ENCODE measurements at regions not wholly inside any gene's neighbourhood (a gene's known extent, or its start where the extent isn't known, plus 50 kb on each side); places are given as distances from the start of the nearest gene placed in this dataset.

DNA sequence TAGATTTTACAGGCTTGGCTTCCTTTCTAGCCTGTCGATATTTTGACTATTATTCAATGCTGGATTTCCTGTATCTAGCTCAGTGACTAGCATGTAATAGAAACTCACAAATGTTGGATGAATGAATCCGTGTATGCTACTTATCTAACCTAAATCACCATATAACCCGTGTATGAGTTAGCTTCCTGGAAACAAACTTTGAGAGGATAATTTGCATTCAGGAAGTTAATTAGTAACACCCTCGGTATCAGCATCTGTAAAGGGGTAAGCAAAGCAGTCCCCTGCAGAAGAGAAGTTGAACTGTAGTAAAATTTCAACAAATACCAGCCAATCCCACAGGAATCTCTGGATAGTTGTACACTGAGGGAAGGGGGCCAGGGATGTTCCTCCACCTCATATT, 269.4 kb upstream of the LRATD1 start:
- no peak overlapping the region for H3K27ac ChIP-seq (replicated peaks)
- H3K4me3 ChIP-seq = no peak overlapping the region
- no peaks in the 10 kb centered on the region for H3K36me3 ChIP-seq
- TF ChIP-seq, protein P1, sequence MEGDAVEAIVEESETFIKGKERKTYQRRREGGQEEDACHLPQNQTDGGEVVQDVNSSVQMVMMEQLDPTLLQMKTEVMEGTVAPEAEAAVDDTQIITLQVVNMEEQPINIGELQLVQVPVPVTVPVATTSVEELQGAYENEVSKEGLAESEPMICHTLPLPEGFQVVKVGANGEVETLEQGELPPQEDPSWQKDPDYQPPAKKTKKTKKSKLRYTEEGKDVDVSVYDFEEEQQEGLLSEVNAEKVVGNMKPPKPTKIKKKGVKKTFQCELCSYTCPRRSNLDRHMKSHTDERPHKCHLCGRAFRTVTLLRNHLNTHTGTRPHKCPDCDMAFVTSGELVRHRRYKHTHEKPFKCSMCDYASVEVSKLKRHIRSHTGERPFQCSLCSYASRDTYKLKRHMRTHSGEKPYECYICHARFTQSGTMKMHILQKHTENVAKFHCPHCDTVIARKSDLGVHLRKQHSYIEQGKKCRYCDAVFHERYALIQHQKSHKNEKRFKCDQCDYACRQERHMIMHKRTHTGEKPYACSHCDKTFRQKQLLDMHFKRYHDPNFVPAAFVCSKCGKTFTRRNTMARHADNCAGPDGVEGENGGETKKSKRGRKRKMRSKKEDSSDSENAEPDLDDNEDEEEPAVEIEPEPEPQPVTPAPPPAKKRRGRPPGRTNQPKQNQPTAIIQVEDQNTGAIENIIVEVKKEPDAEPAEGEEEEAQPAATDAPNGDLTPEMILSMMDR (IDR thresholded peaks at IDR 0.05; ENCODE audit: borderline replicate concordance) = no peak
- H3K4me1 ChIP-seq = no peaks in the 10 kb centered on the region
- intact Hi-C loops (cut with micrococcal nuclease) = no loop called here
- no peaks in the 10 kb centered on the region for H3K27me3 ChIP-seq (ENCODE audit: low read depth)
- H3K9me3 ChIP-seq (replicated peaks) = no peaks in the 10 kb centered on the region
- DNase-seq = no peak

- TF ChIP-seq, protein P1 (IDR thresholded peaks at IDR 0.05; ENCODE audit: borderline replicate concordance) = no peak
- Histone ChIP-seq H3K27me3 (ENCODE audit: low read depth) (no peaks in the 10 kb centered on the region), H3K4me1 (no peaks in the 10 kb centered on the region), H3K4me3 (no peak overlapping the region), H3K36me3 (no peaks in the 10 kb centered on the region), H3K27ac (replicated peaks) (no peak overlapping the region), H3K9me3 (replicated peaks) (no peaks in the 10 kb centered on the region)
- no peak for DNase-seq
- intact Hi-C loops (cut with micrococcal nuclease) = no loop called here
These were observed 268.5 kb upstream of the LRATD1 start for GRCh38 chr2:14363976-14364375.

- no peak overlapping the region for H3K4me3 ChIP-seq
- TF ChIP-seq, protein P1 (IDR thresholded peaks at IDR 0.05; ENCODE audit: borderline replicate concordance) = no peak
- DNase-seq = no peak
- H3K4me1 ChIP-seq = no peaks in the 10 kb centered on the region
- no peaks in the 10 kb centered on the region for H3K36me3 ChIP-seq
- no peak overlapping the region for H3K27ac ChIP-seq (replicated peaks)
- no peaks in the 10 kb centered on the region for H3K27me3 ChIP-seq (ENCODE audit: low read depth)
- H3K9me3 ChIP-seq (replicated peaks) = no peaks in the 10 kb centered on the region
- intact Hi-C loops (cut with micrococcal nuclease) = no loop called here
These were observed 268.0 kb upstream of the LRATD1 start for GRCh38 chr2:14364471-14364870.

GRCh38 chr2:14385043-14385442, 247.5 kb upstream of the LRATD1 start:
- H3K27me3 ChIP-seq (ENCODE audit: low read depth) = no peaks in the 10 kb centered on the region
- intact Hi-C loops (cut with micrococcal nuclease) = no loop called here
- H3K4me3 ChIP-seq = no peak overlapping the region
- H3K4me1 ChIP-seq = no peaks in the 10 kb centered on the region
- no peak for DNase-seq
- H3K27ac ChIP-seq (replicated peaks) = no peak overlapping the region
- no peaks in the 10 kb centered on the region for H3K36me3 ChIP-seq
- H3K9me3 ChIP-seq (replicated peaks) = peaks cover 4% of the 10 kb centered on the region
- TF ChIP-seq, protein P1 (IDR thresholded peaks at IDR 0.05; ENCODE audit: borderline replicate concordance) = no peak

DNA sequence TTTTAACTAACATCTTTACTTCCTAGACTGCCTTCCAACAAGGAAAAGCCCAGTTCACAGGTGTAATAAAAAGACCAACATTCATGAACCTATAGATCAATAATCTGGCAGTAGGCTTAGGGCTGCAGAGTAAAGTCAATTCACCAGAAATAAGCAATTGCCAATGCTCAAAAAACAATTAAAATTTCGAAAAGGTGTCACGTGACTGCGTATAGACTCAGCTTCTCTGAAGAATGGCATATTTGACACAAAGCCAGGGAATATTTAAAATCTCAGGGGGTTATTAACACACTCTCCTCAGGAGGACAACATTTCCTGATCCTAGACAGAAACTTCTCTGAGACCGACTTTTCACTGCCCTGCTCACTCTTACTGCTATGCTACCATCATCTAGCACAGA, 245.2 kb upstream of the LRATD1 start:
- no peak for DNase-seq
- H3K36me3 ChIP-seq = no peaks in the 10 kb centered on the region
- no peaks in the 10 kb centered on the region for H3K9me3 ChIP-seq (replicated peaks)
- TF ChIP-seq, protein P1 (IDR thresholded peaks at IDR 0.05; ENCODE audit: borderline replicate concordance) = no peak
- H3K4me3 ChIP-seq = no peak overlapping the region
- H3K4me1 ChIP-seq = no peaks in the 10 kb centered on the region
- H3K27me3 ChIP-seq (ENCODE audit: low read depth) = no peaks in the 10 kb centered on the region
- intact Hi-C loops (cut with micrococcal nuclease) = no loop called here
- H3K27ac ChIP-seq (replicated peaks) = no peak overlapping the region

- H3K4me3 ChIP-seq = no peak overlapping the region
- H3K4me1 ChIP-seq = no peaks in the 10 kb centered on the region
- no peaks in the 10 kb centered on the region for H3K9me3 ChIP-seq (replicated peaks)
- no peak for DNase-seq
- intact Hi-C loops (cut with micrococcal nuclease) = no loop called here
- no peak overlapping the region for H3K27ac ChIP-seq (replicated peaks)
- no peaks in the 10 kb centered on the region for H3K36me3 ChIP-seq
- H3K27me3 ChIP-seq (ENCODE audit: low read depth) = no peaks in the 10 kb centered on the region
- TF ChIP-seq, protein P1 (IDR thresholded peaks at IDR 0.05; ENCODE audit: borderline replicate concordance) = no peak
These were observed 243.8 kb upstream of the LRATD1 start for GRCh38 chr2:14388724-14389123.

Data from left ventricle myocardium inferior (tissue), 1 donor.